HG03439 (cell line): ENCODE measurements at regions not wholly inside any gene's neighbourhood (a gene's known extent, or its start where the extent isn't known, plus 50 kb on each side); places are given as distances from the start of the nearest gene placed in this dataset.
"Not testable (repeated sequence)": the region's sequence is repeated elsewhere in the genome, so short reads cannot be mapped to it uniquely, and the experiment has no call there.

Experiments used
- ATAC-seq: cut with Tn5 transposase; IDR thresholded peaks from one replicate; pipeline ENCODE4 v1.9.1; 2021; ENCODE audit warnings: mild to moderate bottlenecking, moderate library complexity; ENCODE audit not compliant: unreplicated experiment

DNA sequence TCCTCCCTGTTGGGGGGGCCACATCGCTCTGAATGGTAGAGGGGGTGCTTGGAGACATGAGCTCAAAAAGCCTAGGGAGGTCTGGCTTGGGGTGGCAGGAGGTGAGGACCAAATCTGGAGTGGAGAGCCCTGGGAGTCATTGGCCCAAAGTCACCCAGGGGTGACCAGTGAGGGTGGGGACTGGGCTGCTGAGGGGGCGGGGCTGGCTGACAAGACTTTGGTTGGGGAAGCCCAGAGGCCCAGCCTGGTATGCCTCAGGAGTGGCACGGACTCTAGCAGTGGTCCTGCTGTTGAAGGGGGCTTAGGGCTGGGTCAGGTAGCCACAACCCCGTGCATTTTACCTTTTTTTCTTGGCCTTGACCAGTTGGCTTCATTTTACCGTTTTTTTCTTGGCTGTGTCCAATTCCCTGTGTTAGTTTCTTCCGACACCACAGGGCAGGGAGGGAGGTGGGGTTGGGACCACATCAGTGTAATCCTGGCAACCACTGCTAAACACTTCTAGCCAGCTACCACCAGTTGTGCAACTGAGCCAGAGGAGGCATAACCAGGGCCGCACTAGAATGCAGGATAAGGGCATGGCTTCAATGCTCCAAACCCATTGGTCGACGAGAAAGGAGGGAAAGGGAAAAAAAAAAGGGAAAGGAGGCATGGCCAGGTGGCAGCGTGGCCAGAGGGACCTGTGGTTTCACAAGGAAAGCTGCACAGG lies 105.3 kb upstream of the C2CD4B start:
- ATAC-seq, result no peak

GRCh38 chr15:62272290-62272689 lies 107.2 kb upstream of the C2CD4B start:
- ATAC-seq, result no peak

DNA sequence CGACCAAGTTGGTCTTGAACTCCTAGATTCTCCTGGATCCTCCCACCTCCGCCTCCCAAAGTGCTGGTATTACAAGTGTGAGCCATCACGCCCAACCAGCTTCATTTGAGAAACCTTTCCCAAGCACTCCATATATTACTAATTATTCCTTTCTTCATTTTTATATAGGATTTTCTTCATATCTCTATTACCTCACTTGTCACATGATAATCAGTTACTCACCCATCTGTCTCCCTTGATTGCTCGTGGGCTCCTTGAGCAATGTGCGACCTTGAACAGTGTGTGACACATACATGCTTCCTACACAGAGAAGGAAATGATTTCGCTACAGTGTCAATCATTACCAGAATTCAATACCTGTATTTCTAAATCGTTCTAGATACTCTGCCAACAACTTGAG lies 110.7 kb upstream of the C2CD4B start:
- ATAC-seq, result no peak

- ATAC-seq, result no peak
Measured at GRCh38 chr15:62277816-62278394, 112.8 kb upstream of the C2CD4B start.

DNA sequence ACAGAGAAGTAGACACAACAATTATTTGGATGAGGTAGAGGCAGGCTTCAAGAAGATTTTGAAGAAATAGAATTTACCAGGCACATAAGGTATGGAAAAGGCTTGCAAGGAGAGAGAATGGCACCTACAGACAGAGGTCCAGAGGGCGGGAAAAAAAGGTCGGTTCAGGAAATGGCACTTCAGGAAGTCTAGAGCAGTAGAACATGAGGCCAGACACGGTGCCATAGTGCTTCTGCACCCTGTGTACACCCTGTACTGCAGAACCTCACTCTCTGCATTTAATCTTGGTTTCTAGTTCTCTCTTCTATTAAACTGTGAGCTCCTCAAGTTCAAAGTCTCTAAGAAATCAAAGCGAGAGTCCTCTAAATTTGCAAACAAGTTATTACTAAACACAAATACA lies 113.4 kb upstream of the C2CD4B start:
- ATAC-seq, result no peak

DNA sequence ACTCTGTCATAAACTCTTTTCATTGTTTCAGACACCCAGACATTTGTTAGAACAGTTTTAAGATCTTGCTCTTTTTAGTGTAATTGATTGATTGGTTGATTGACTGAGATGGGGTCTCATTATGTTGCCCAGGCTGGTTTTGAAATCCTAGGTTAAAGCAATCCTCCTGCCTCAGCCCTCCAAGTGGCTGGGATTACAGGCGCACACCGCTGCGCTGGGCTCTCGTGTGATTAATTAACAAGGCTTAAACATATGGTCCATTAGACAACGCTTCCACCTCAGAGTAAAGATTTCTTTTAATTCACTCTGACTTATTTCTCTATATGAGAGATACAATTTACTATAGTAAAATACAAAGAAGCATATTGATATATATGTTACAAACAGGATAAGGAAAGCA lies 114.0 kb upstream of the C2CD4B start:
- ATAC-seq, result no peak

- ATAC-seq, result no peak
Measured at GRCh38 chr15:62280625-62281024, 115.5 kb upstream of the C2CD4B start.

DNA sequence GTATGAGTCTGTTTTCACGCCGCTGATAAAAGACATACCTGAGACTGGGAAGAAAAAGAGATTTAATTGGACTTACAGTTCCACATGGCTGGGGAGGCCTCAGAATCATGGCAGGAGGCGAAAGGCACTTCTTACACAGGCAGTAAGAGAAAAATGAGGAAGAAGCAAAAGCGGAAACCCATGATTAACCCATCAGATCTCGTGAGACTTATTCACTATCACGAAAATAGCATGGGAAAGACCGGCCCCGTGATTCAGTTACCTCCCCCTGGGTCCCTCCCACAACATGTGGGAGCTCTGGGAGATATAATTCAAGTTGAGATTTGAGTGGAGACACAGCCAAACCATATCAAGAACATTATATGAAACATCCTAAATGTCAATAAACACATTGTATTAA lies 116.7 kb upstream of the C2CD4B start:
- not testable (repeated sequence) for ATAC-seq

DNA sequence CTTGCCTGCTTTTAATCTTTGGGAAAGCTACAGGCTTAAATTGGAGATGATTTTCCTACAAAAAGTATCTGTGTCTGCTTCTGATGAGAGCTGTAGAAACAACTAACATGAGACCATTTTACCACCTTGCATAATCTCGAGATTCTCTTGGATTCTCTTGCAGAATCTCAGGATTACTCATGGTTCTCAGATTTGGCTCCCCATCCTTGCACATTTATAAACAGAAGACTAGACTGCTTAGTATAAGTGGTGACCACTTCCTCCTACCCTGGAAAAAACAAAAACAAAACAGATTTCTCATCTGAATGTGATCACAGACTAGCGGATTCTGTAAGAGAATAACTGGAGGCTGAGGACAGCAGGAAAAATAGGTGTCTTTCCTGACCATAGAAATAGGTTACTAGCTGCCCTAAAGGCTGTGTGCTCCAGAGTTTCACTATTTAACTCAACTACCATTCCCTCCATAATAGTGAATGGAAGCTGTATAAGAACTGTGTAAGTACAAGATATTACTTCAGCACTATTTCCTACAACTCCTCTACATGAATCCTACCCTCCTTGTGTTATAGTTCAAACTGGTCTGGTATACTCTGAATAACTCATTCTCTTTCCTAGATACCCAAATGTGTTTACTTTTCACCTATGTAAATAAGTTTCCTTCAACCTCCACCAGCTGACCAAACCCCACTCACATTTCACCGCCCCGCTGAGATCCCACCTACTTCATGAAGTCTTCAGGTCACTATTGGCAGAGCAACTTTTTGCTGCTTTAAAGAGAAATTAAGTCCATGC lies 122.2 kb upstream of the C2CD4B start:
- no peak for ATAC-seq

- no peak for ATAC-seq
Measured at GRCh38 chr15:62288361-62289017, 123.4 kb upstream of the C2CD4B start.

- ATAC-seq, result no peak
Measured at GRCh38 chr15:62291262-62291661, 126.2 kb upstream of the C2CD4B start.

GRCh38 chr15:62296756-62297507 lies 131.8 kb upstream of the C2CD4B start:
- no peak for ATAC-seq

- ATAC-seq, result no peak
Measured at GRCh38 chr15:62297522-62297921, 132.4 kb upstream of the C2CD4B start.

DNA sequence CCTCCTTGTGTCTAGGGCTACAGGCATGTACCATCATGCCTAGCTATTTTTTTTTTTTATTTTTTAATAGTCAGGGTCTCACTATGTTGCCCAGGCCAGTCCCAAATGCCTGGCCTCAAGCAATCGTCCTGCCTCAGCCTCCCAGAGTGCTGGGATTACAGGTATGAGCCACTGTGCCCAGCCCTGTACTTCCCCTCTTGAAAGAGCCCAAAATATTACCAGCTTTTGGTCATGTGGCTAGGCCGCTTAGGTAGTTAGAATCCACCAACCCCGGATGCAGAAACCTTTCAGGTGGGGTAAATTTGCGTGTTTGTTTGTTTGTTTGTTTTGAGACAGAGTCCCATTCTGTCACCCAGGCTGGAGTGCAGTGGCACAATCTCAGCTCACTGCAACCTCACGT lies 132.8 kb upstream of the C2CD4B start:
- ATAC-seq, result no peak

GRCh38 chr15:62298811-62299210 lies 133.7 kb upstream of the C2CD4B start:
- ATAC-seq, result no peak

DNA sequence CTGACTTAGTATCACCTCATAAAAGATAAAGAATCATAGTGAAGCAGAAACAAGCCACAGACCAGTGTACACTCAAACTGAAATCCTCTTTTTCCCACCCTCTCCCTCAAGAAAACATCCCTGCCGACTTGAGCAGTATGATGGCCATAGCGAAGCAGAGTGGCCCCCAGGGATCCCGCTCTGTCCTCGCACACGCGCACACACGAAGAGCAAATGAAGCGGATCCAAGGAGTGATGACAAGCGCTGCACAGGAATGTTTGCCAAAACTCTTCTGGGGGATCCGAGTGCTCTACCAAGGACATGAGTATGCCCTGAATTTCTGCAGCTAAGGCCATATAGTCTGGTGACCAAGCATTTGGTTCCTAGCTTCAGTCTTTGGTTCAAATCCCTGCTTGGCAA lies 134.5 kb upstream of the C2CD4B start:
- ATAC-seq, result no peak

DNA sequence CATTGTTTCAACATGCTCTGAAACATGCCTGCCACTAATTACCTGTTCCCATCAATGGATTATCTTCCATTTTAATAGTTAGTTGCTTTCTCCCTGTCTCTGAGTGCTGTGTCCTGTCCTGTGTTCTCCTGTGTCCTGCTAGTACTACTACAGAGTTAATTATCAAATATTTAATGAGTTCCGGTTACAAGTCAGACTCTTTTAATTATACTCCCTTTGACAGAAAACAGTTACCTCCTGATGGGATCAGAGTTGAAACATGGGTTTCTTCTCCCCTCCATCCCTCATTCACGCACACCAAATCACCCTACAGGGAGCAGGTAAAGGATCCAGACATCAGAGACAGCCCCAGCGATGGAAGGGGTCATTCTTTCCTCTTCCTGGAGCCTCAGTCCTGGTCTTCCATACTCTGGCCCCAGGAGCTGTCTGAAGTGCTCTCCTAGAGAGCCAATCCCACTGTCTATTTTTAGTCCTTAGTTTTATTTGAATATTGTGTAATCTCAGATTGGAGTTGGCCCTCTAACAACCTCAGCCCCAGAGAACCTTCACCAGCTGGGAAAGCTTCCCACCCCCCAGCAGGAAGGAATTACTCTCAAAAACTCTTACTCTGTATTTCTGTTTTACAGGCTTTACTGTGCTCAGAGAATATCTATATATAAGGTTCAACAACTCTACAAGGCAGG lies 137.0 kb upstream of the C2CD4B start:
- no peak for ATAC-seq

GRCh38 chr15:62306851-62307504 lies 141.9 kb upstream of the C2CD4B start:
- no peak for ATAC-seq

- ATAC-seq, result no peak
Measured at GRCh38 chr15:62307551-62307950, 142.5 kb upstream of the C2CD4B start.
